BLaER1 (cell line): ENCODE measurements at regions not wholly inside any gene's neighbourhood (a gene's known extent, or its start where the extent isn't known, plus 50 kb on each side); places are given as distances from the start of the nearest gene placed in this dataset.
"Not testable (repeated sequence)": the region's sequence is repeated elsewhere in the genome, so short reads cannot be mapped to it uniquely, and the experiment has no call there.

ENCODE experiments used
- H3K27ac ChIP-seq: shearing (Covaris generic); formaldehyde crosslinking; 2 replicates; pipeline ENCODE4 v1.8.1; 2022
- H3K27me3 ChIP-seq: shearing (Covaris generic); formaldehyde crosslinking; 2 replicates; pipeline ENCODE4 v1.8.1; 2022
- H3K36me3 ChIP-seq: shearing (Covaris generic); formaldehyde crosslinking; 2 replicates; pipeline ENCODE4 v1.8.1; 2022
- H3K4me1 ChIP-seq: shearing (Covaris generic); formaldehyde crosslinking; 2 replicates; pipeline ENCODE4 v1.8.1; 2022
- H3K4me2 ChIP-seq: shearing (Covaris generic); formaldehyde crosslinking; 2 replicates; pipeline ENCODE4 v1.8.1; 2022
- H3K4me3 ChIP-seq: shearing (Covaris generic); formaldehyde crosslinking; 2 replicates; pipeline ENCODE4 v1.8.1; 2022
- H3K9ac ChIP-seq: shearing (Covaris generic); formaldehyde crosslinking; 2 replicates; pipeline ENCODE4 v1.8.1; 2022
- H3K9me3 ChIP-seq: shearing (Covaris generic); formaldehyde crosslinking; 2 replicates; pipeline ENCODE4 v1.8.1; 2022
- H4K20me1 ChIP-seq: shearing (Covaris generic); formaldehyde crosslinking; 2 replicates; pipeline ENCODE4 v1.8.1; 2022
- Cebpa-rat ChIP-seq: shearing (Covaris generic); IDR thresholded peaks from 2 replicates; pipeline ENCODE4 v1.8.1; 2022

DNA sequence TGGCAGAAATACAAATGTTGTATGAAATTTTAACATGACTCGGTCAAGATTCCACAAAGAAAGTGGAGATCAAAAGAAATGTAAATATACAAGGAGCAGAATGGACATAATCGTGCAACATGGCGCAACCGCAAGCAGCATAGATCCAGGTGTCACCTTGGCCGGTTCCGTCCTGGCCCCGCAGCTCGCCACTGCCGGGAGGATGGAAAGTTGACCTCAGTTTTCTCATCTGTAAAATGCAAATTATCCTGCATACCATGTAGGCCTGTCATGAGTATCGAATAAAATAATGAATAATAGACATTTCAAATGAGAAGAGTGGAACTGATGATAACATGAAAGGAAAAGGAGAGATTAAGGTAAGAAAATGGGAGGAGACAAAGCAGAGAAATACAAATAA lies 427.3 kb upstream of the SMIM21 start:
- Histone ChIP-seq H3K4me2 (no peak overlapping the region), H3K4me1 (no peaks in the 10 kb centered on the region), H3K27me3 (no peaks in the 10 kb centered on the region), H4K20me1 (no peaks in the 10 kb centered on the region), H3K4me3 (no peak overlapping the region), H3K27ac (no peak overlapping the region), H3K9ac (no peak overlapping the region), H3K9me3 (no peaks in the 10 kb centered on the region), H3K36me3 (no peaks in the 10 kb centered on the region)
- no peak for TF ChIP-seq Cebpa-rat

DNA sequence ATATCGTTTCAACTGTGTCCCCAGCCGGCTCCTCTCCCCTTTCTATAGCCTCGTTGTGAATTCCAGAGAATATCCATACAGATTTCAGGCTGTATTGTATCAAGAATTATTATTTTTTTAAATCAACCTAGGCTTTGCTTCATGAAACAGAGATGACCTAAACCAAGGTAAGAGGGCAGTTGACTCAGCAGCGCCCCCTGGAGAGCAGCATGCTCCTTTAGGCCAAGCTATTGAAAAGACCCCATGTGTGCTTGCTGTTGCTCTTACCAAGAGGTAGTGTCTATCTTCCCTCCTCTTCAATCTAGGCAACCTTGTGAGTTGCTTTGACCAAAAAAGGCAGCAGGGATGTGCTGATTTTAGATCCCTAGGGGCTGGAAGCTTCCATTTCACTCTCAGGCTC lies 426.7 kb upstream of the SMIM21 start:
- Histone ChIP-seq H3K4me1 (no peaks in the 10 kb centered on the region), H3K36me3 (no peaks in the 10 kb centered on the region), H3K27me3 (no peaks in the 10 kb centered on the region), H3K9me3 (no peaks in the 10 kb centered on the region), H3K9ac (no peak overlapping the region), H3K4me2 (no peak overlapping the region), H3K27ac (no peak overlapping the region), H4K20me1 (no peaks in the 10 kb centered on the region), H3K4me3 (no peak overlapping the region)
- no peak for TF ChIP-seq Cebpa-rat

DNA sequence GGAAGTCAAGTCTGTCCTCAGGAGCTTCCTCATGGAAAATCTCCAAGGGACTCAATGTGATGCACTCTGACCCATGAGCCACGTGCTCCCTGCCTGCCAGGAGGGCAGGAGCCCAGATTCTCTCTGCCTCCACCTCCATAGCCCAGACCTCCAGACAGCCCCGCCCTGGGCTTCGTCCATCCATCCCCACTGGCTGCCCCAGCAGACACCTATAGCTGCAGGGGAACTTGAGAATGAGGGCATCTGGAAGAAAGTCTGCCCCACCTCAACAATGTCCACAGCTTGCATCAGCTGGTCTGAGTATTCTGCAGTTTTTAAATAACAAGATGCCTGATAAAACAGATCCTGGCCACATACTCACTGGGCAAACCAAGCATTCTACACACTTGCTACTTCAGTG lies 418.8 kb upstream of the SMIM21 start:
- H3K4me1 ChIP-seq: no peaks in the 10 kb centered on the region
- H3K27ac ChIP-seq: no peak overlapping the region
- H4K20me1 ChIP-seq: no peaks in the 10 kb centered on the region
- no peak overlapping the region for H3K4me3 ChIP-seq
- peaks cover 5% of the 10 kb centered on the region; the same call in 1 of the 2 replicates for H3K9me3 ChIP-seq
- H3K36me3 ChIP-seq: no peaks in the 10 kb centered on the region
- no peaks in the 10 kb centered on the region for H3K27me3 ChIP-seq
- H3K9ac ChIP-seq: no peak overlapping the region
- no peak overlapping the region for H3K4me2 ChIP-seq
- no peak for TF ChIP-seq Cebpa-rat

DNA sequence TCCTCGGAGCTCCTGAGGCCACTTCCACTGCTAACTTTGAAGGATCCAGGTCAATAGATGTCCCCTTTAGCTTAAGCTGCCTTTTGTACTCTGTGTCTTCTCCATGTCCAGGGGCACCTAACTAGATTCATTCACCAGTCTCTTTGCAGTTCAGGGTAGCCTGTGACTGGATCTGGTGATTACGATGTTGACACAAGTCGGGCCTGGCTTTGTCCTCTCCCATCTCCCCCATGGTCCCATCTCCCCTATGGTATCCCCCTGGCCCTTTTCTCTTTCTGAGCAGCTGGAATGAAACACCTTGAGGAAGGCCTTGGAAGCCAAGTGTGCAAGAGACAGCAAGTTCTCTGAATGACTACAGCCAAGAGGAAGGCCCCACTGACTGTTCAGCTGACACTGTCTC lies 417.9 kb upstream of the SMIM21 start:
- Histone ChIP-seq H3K4me2 (no peak overlapping the region), H3K4me1 (no peaks in the 10 kb centered on the region), H3K9ac (no peak overlapping the region), H3K4me3 (no peak overlapping the region), H3K36me3 (no peaks in the 10 kb centered on the region), H3K27ac (no peak overlapping the region), H3K27me3 (no peaks in the 10 kb centered on the region), H4K20me1 (no peaks in the 10 kb centered on the region), H3K9me3 (peaks cover 5% of the 10 kb centered on the region; the same call in 1 of the 2 replicates)
- TF ChIP-seq Cebpa-rat: no peak

DNA sequence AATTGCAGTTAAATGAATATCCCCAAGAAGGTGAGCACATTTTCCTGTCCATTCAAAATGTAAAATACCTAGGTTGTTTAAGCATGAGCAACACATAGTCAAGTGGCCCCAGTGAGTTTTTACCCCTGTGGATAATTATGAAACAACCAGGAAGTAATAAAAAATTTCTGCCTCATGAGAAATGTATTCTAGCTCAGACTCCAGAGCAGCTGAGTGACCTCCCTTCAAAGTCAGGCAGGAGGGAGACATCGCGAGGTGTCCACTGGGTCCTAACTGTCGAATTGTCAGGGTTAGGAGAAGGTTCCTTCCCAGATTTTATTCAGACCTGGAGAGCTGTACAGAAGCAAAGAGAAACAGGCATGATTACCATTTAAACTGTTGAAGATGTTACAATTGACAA lies 416.6 kb upstream of the SMIM21 start:
- H3K4me1 ChIP-seq: no peaks in the 10 kb centered on the region
- no peak overlapping the region for H3K27ac ChIP-seq
- no peak overlapping the region for H3K9ac ChIP-seq
- no peaks in the 10 kb centered on the region for H4K20me1 ChIP-seq
- H3K4me2 ChIP-seq: no peak overlapping the region
- H3K27me3 ChIP-seq: no peaks in the 10 kb centered on the region
- H3K36me3 ChIP-seq: no peaks in the 10 kb centered on the region
- no peak for TF ChIP-seq Cebpa-rat
- peaks cover 5% of the 10 kb centered on the region; the same call in 1 of the 2 replicates for H3K9me3 ChIP-seq
- no peak overlapping the region for H3K4me3 ChIP-seq

DNA sequence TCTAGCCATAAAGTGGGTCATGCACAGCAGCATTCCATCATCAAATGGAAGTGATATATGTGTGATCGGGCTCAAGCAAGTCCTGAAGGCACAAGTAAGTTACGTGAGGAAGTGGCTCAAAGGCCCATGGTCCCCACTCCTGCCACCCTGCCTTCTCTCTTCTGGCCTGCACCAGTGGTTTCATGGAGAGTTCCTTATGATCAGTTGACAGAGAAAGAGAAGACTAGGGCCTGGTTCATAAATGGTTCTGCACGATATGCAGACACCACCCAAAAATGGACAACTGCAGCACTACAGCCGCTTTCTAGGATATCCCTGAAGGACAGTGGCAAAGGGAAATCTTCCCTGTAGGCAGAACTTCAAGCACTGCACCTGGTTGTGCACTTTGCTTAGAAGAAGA lies 412.6 kb upstream of the SMIM21 start:
- Histone ChIP-seq H3K27me3 (no peaks in the 10 kb centered on the region), H3K36me3 (no peaks in the 10 kb centered on the region), H3K9me3 (no peaks in the 10 kb centered on the region), H3K9ac (no peak overlapping the region), H3K4me1 (no peaks in the 10 kb centered on the region), H3K4me2 (no peak overlapping the region), H3K4me3 (no peak overlapping the region), H3K27ac (no peak overlapping the region), H4K20me1 (no peaks in the 10 kb centered on the region)
- no peak for TF ChIP-seq Cebpa-rat

DNA sequence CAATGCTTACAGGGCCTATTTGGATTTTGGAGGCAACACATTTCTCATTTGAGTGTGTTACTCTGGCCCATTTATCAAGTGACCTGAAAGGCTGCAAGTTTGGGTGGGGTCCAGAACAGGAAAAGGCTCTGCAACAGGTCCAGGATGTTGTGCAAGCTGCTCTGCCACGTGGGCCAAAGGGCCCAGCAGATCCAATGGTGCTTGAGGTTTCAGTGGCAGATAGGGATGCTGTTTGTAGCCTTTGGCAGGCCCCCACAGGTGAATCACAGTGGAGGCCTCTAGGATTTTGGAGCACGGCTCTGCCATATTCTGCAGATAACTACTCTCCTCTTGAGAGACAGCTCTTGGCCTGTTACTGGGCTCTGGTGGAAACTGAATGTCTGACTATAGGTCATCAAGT lies 412.2 kb upstream of the SMIM21 start:
- H3K4me2 ChIP-seq, H3K36me3 ChIP-seq, H3K9me3 ChIP-seq: not testable (repeated sequence)

DNA sequence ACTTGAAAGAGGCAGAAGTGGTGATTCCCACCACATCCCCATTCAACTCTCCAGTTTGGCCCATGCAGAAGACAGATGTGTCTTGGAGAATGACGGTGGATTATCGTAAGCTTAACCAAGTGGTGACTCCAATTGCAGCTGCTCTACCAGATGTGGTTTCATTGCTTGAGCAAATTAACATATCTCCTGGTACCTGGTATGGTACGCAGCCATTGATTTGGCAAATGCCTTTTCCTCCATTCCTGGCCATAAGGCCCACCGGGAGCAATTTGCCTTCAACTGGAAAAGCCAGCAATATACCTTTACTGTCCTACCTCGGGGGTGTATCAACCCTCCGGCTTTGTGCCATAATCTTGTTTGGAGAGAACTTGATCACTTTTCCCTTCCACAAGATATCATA lies 411.5 kb upstream of the SMIM21 start:
- no peaks in the 10 kb centered on the region for H4K20me1 ChIP-seq
- H3K4me3 ChIP-seq: no peak overlapping the region
- no peak overlapping the region for H3K9ac ChIP-seq
- no peak overlapping the region for H3K27ac ChIP-seq
- no peaks in the 10 kb centered on the region for H3K27me3 ChIP-seq
- no peaks in the 10 kb centered on the region for H3K36me3 ChIP-seq
- TF ChIP-seq Cebpa-rat: no peak
- H3K9me3 ChIP-seq: no peaks in the 10 kb centered on the region
- no peak overlapping the region for H3K4me2 ChIP-seq
- peaks cover 1% of the 10 kb centered on the region for H3K4me1 ChIP-seq

More for the DNA sequence above, 412.2 kb upstream of the SMIM21 start:
- H3K4me3 ChIP-seq, H4K20me1 ChIP-seq, H3K27me3 ChIP-seq, H3K9ac ChIP-seq, H3K4me1 ChIP-seq, H3K27ac ChIP-seq: not testable (repeated sequence)

DNA sequence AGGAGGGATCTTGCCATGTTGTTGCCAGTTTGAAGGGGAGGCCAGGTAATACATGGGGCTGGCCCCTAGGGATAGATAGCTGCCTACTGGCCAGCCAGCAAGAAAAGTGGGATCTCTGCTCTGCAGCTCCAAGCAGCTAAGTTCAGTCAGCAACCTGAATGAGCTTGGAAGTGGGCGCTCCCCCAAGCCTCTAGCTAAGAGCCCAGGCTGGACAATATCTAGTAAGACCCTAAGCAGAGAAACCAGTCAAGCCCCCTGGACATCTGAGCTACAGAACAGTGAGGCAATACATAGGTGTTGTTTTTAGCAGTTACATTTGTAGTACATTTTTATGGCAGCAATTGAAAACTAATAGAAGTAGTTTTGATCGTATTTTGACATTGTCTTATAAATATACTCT lies 409.8 kb upstream of the SMIM21 start:
- Histone ChIP-seq H3K27ac (no peak overlapping the region), H3K27me3 (no peaks in the 10 kb centered on the region), H4K20me1 (no peaks in the 10 kb centered on the region), H3K4me3 (no peak overlapping the region), H3K9me3 (peaks cover 9% of the 10 kb centered on the region), H3K4me2 (no peak overlapping the region), H3K36me3 (no peaks in the 10 kb centered on the region), H3K9ac (no peak overlapping the region), H3K4me1 (peaks cover 18% of the 10 kb centered on the region)
- no peak for TF ChIP-seq Cebpa-rat

DNA sequence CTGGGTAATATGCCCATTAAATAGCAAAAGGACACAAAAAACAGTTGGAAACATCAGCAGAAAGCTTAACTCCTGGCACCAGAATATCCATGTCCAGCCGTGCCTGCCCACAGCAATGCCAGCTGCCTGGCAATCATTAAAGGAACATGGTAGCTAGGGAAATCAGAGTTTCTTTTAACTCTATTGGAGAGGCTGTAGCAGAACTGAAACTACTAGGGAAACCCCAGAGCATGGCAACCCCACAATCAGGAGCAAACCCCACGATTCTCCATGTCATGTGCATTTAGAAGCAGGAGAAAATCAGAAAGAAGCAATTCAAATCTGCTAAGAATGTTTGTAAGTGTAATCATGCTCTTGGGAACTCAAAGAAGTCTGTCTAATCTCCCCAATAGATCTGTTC lies 409.0 kb upstream of the SMIM21 start:
- peaks cover 16% of the 10 kb centered on the region for H3K9me3 ChIP-seq

DNA sequence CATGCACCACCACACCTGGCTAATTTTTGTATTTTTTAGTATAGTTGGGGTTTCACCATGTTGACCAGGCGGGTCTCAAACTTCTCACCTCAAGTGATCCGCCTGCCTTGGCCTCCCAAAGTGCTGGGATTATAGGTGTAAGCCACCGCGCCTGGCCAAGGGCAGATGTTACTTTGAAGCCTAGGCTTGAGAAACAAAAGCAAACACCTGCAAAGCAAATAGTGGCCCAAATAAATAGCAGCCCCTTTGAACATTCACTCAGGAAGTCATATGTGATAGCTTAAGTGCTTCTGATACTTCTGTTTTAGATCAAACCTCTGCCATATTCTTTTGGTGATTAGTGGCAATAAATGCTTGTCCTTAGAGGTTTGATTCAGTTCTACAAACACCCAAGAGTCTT lies 404.5 kb upstream of the SMIM21 start:
- TF ChIP-seq Cebpa-rat: no peak

More for the DNA sequence above, 409.0 kb upstream of the SMIM21 start:
- Histone ChIP-seq H3K4me2 (no peak overlapping the region), H3K4me1 (peaks cover 18% of the 10 kb centered on the region), H4K20me1 (no peaks in the 10 kb centered on the region), H3K27ac (no peak overlapping the region), H3K9ac (no peak overlapping the region), H3K27me3 (no peaks in the 10 kb centered on the region), H3K4me3 (no peak overlapping the region), H3K36me3 (no peaks in the 10 kb centered on the region)
- TF ChIP-seq Cebpa-rat: no peak

More for the DNA sequence above, 404.5 kb upstream of the SMIM21 start:
- H3K9ac ChIP-seq: no peak overlapping the region
- H4K20me1 ChIP-seq: no peaks in the 10 kb centered on the region
- H3K9me3 ChIP-seq: peaks cover 16% of the 10 kb centered on the region
- no peaks in the 10 kb centered on the region for H3K27me3 ChIP-seq
- H3K4me2 ChIP-seq: no peak overlapping the region
- H3K4me3 ChIP-seq: no peak overlapping the region
- H3K27ac ChIP-seq: no peak overlapping the region
- H3K36me3 ChIP-seq: no peaks in the 10 kb centered on the region
- H3K4me1 ChIP-seq: peaks cover 18% of the 10 kb centered on the region
